ENCODE measurements at regions not wholly inside any gene's neighbourhood (a gene's known extent, or its start where the extent isn't known, plus 50 kb on each side); places are given as distances from the start of the nearest gene placed in this dataset.

DNA sequence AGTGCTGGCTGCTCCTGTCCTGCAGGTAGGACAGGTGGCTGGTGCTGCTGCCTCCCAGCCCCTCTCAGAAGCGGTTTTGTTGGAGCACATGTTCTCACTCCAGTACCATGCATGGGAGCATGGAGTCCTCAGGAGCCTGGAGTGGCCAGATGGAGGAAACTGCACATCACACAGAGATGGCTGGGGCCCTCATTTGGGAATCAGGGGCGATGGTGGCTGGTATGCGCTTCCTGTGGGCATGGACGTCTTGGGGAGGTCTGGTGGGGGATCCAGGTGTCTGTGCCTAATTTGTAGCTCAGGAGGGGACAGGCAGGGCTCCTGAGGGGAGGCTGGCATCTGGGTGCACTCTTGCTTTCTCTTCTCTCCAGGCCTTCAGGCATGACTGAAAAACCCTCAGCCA, 168.2 kb downstream of the KLF13 start:
- no peak for TF ChIP-seq FOXP2 (optimal IDR thresholded peaks at IDR 0.05; ENCODE audit: borderline replicate concordance, extremely low read depth, extremely low read length, insufficient read depth)
- TF ChIP-seq SIN3A (IDR thresholded peaks at IDR 0.05; ENCODE audit: borderline replicate concordance, insufficient read depth, low read length), result no peak
- no peak for TF ChIP-seq TAF1 (IDR thresholded peaks at IDR 0.05; ENCODE audit: borderline replicate concordance, insufficient read depth, low read length)
- TF ChIP-seq POLR2AphosphoS5 (IDR thresholded peaks at IDR 0.05; ENCODE audit: low read depth, low read length), result no peak
- TF ChIP-seq, protein P1, sequence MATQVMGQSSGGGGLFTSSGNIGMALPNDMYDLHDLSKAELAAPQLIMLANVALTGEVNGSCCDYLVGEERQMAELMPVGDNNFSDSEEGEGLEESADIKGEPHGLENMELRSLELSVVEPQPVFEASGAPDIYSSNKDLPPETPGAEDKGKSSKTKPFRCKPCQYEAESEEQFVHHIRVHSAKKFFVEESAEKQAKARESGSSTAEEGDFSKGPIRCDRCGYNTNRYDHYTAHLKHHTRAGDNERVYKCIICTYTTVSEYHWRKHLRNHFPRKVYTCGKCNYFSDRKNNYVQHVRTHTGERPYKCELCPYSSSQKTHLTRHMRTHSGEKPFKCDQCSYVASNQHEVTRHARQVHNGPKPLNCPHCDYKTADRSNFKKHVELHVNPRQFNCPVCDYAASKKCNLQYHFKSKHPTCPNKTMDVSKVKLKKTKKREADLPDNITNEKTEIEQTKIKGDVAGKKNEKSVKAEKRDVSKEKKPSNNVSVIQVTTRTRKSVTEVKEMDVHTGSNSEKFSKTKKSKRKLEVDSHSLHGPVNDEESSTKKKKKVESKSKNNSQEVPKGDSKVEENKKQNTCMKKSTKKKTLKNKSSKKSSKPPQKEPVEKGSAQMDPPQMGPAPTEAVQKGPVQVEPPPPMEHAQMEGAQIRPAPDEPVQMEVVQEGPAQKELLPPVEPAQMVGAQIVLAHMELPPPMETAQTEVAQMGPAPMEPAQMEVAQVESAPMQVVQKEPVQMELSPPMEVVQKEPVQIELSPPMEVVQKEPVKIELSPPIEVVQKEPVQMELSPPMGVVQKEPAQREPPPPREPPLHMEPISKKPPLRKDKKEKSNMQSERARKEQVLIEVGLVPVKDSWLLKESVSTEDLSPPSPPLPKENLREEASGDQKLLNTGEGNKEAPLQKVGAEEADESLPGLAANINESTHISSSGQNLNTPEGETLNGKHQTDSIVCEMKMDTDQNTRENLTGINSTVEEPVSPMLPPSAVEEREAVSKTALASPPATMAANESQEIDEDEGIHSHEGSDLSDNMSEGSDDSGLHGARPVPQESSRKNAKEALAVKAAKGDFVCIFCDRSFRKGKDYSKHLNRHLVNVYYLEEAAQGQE (IDR thresholded peaks at IDR 0.05; ENCODE audit: insufficient read depth in 1 of 2, low read depth in 2 of 2, low read length in 2 of 2), result no peak

DNA sequence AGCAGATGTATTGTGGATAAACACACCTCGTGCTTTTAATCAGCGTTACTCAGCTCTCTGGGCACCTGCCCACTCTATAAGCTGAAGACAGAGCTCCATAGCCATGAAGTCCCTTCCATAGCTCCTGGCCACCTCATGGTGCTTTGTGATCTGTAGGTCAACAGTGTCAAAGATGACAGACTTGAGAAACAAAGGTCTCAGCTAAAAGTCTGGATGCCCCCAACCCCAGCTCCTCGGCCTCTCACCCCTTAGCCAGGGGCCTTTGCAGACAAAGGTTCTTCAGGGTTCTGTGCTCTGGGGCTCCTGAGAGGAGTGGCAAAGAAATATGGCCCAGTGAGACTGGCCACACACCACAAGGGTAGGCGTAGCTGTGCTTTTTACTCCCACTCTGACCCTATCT, 168.6 kb downstream of the KLF13 start:
- TF ChIP-seq SIN3A (IDR thresholded peaks at IDR 0.05; ENCODE audit: borderline replicate concordance, insufficient read depth, low read length) (no peak), POLR2AphosphoS5 (IDR thresholded peaks at IDR 0.05; ENCODE audit: low read depth, low read length) (no peak), TAF1 (IDR thresholded peaks at IDR 0.05; ENCODE audit: borderline replicate concordance, insufficient read depth, low read length) (no peak)

DNA sequence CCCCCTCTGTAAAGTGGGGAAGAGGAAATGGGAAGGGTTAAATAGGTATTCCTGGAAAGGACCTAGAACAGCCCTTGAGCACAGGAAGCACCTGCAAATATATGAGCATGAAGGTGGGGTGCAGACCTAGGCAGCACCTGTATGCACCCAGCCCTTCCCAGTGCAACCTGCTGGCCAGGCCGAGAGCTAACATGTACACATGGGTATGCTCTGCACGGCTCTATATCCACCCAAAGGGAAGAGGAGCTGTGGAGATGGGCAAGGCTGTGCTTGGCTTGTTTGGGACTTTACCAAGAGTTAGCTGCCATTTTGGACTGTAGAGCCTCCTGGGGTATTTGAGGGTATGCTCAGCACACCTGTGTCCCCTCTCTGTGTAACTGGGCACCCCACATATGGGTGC, 171.2 kb downstream of the KLF13 start:
- TF ChIP-seq TAF1 (IDR thresholded peaks at IDR 0.05; ENCODE audit: borderline replicate concordance, insufficient read depth, low read length) (no peak), POLR2AphosphoS5 (IDR thresholded peaks at IDR 0.05; ENCODE audit: low read depth, low read length) (no peak), SIN3A (IDR thresholded peaks at IDR 0.05; ENCODE audit: borderline replicate concordance, insufficient read depth, low read length) (no peak), FOXP2 (optimal IDR thresholded peaks at IDR 0.05; ENCODE audit: borderline replicate concordance, extremely low read depth, extremely low read length, insufficient read depth) (no peak)
- TF ChIP-seq, protein P1 (IDR thresholded peaks at IDR 0.05; ENCODE audit: insufficient read depth in 1 of 2, low read depth in 2 of 2, low read length in 2 of 2), result no peak

DNA sequence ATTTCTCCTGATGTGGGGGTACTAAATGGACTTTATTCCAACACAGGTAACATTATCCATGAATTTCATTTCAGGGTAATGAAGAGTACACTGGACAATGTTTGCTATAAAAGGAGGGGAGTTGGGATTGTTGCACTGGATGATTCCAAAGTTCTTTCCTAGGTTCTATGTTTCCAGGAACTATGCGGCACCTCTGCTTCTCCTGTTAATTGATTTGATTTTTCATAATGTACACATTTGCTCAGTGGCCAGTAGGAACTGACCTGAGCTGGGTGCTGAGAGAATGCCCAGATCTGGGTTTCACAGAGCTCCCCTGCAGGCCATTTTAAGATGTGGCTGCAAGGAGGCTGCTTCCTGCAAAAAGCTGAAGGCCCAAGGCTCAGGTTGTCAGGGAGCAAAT, 171.7 kb downstream of the KLF13 start:
- TF ChIP-seq TAF1 (IDR thresholded peaks at IDR 0.05; ENCODE audit: borderline replicate concordance, insufficient read depth, low read length), result no peak
- no peak for TF ChIP-seq SIN3A (IDR thresholded peaks at IDR 0.05; ENCODE audit: borderline replicate concordance, insufficient read depth, low read length)
- TF ChIP-seq FOXP2 (optimal IDR thresholded peaks at IDR 0.05; ENCODE audit: borderline replicate concordance, extremely low read depth, extremely low read length, insufficient read depth), result no peak
- no peak for TF ChIP-seq POLR2AphosphoS5 (IDR thresholded peaks at IDR 0.05; ENCODE audit: low read depth, low read length)
- TF ChIP-seq, protein P1 (IDR thresholded peaks at IDR 0.05; ENCODE audit: insufficient read depth in 1 of 2, low read depth in 2 of 2, low read length in 2 of 2), result no peak

DNA sequence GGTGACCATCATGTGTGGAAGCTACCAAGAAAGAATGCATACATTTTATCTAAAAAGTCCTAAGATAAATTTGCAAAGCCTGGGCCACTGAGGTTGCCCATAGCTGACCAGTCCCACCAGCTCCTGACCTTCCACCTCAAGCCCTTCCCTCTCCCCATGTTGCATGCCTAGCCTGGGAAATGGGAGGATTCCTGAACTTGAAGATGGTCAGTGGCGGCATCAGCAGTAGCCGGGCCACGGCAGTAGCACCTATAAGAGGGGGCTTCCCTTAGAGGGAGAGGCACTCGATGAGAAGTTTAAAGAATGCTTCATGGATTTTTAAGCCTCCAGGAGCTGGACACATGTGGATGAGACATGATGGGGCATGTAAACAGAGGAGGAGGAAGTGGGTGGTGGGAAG, 172.1 kb downstream of the KLF13 start:
- no peak for TF ChIP-seq FOXP2 (optimal IDR thresholded peaks at IDR 0.05; ENCODE audit: borderline replicate concordance, extremely low read depth, extremely low read length, insufficient read depth)

DNA sequence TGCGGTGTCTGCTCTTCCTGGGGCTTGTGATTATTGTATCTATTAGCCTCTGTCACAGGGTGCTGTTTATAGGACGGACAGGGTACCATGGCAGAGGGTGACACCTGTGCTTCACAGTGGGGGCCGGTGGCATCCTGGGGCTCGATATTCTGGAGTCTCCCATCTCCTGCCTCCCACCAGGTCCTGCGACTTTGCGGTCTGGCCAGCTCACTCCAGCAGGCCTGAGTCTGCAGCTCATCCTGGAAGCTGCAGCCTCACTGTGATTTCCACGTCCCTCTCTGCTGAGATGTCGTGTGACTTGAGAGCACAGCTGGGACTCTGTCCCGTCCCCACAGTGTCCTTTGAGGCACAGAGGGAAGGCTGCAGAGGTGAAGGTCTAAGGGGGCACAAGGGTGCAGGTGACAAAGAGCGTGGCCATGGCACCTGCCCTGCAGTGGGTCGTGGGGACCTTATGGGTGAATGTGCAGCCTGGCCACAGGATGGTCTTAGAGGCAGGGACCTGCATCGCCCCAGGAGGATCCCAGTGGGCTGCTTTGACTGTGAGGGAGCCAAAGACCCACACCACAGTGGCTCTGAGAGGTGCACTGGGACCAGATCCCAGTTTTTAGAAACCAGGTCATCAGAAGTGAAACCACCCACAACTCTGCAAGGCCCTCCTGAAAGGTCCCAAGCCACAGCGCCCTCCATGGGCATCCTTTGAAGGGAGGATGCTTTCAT, 172.8 kb downstream of the KLF13 start:
- TF ChIP-seq POLR2AphosphoS5 (IDR thresholded peaks at IDR 0.05; ENCODE audit: low read depth, low read length), result no peak
- TF ChIP-seq SIN3A (IDR thresholded peaks at IDR 0.05; ENCODE audit: borderline replicate concordance, insufficient read depth, low read length), result no peak
- TF ChIP-seq, protein P1 (IDR thresholded peaks at IDR 0.05; ENCODE audit: insufficient read depth in 1 of 2, low read depth in 2 of 2, low read length in 2 of 2), result no peak
- TF ChIP-seq TAF1 (IDR thresholded peaks at IDR 0.05; ENCODE audit: borderline replicate concordance, insufficient read depth, low read length), result no peak

Measured in PFSK-1 (cell line).